HepG2 (cell line): ENCODE measurements at regions not wholly inside any gene's neighbourhood (a gene's known extent, or its start where the extent isn't known, plus 50 kb on each side); places are given as distances from the start of the nearest gene placed in this dataset.

Experiments used
- ASH2L ChIP-seq: fragments of 300-600, 200-600 bp; sonication (generic); IDR thresholded peaks from 2 replicates; pipeline ENCODE4 v1.7.0; 2017; ENCODE audit warnings: low read depth, mild to moderate bottlenecking, moderate library complexity, mixed read lengths, low read length; ENCODE audit not compliant: insufficient read length
- GTF2F1 ChIP-seq: fragments of 150-350 bp; IDR thresholded peaks from 2 replicates; pipeline ENCODE4 v1.6.1; 2014; ENCODE audit warnings: low read length
- JUNB ChIP-seq: sonication (generic); formaldehyde crosslinking; IDR thresholded peaks from 2 replicates; pipeline ENCODE4 v1.8.0; 2022; ENCODE audit warnings: missing genetic modification reagents, mild to moderate bottlenecking, borderline replicate concordance
- NR2C2 ChIP-seq: sonication (generic); formaldehyde crosslinking; IDR thresholded peaks from 2 replicates; pipeline ENCODE4 v1.4.0; 2020; ENCODE audit warnings: missing genetic modification reagents, mild to moderate bottlenecking, moderate library complexity, borderline replicate concordance
- RAD21 ChIP-seq: fragments of 450-650 bp; formaldehyde crosslinking; IDR thresholded peaks from 2 replicates; pipeline ENCODE4 v1.5.0; 2020; ENCODE audit warnings: mild to moderate bottlenecking
- ZNF549 ChIP-seq: sonication (generic); formaldehyde crosslinking; IDR thresholded peaks from 2 replicates; pipeline ENCODE4 v1.5.0; 2020; ENCODE audit warnings: missing genetic modification reagents
- ZNF839 ChIP-seq: sonication (generic); formaldehyde crosslinking; IDR thresholded peaks from 2 replicates; pipeline ENCODE4 v1.4.0; 2020; ENCODE audit warnings: missing genetic modification reagents, mild to moderate bottlenecking, borderline replicate concordance
- TF ChIP-seq, protein P1 (sequence below): sonication (generic); formaldehyde crosslinking; IDR thresholded peaks from 2 replicates; pipeline ENCODE4 v1.5.0; 2020; ENCODE audit warnings: mild to moderate bottlenecking, missing genetic modification reagents, moderate library complexity
- TF ChIP-seq, protein P2 (sequence below): sonication (generic); formaldehyde crosslinking; IDR thresholded peaks from 2 replicates; pipeline ENCODE4 v1.4.0; 2020; ENCODE audit warnings: missing genetic modification reagents
- TF ChIP-seq, protein P3 (sequence below): IDR thresholded peaks from 2 replicates; pipeline ENCODE4 v1.6.1; 2018; ENCODE audit warnings: missing genetic modification reagents, mild to moderate bottlenecking, missing compliant biosample characterization
- TF ChIP-seq, protein P4 (sequence below): sonication (generic); formaldehyde crosslinking; IDR thresholded peaks from 2 replicates; pipeline ENCODE4 v1.8.1; 2023; ENCODE audit warnings: missing genetic modification reagents, inconsistent platforms, borderline replicate concordance

DNA sequence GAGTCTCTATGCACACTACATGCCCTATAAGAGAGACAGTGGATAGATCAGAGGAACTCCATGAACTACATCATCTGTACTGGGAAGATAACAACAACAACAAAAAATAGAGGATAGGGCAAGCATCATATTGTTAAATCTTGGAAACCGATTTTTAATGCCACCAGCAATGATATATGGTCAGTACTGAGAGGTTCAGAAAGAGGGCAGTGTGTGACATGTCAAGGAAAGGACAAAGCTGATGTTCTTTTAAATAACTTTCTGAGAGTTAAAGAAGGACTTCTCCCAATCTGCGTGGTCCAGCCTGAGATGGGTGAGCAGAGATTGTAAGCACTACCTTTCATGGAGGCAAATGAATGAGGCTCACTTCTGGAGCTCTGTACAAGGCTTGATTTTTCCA, 62.0 kb upstream of the PHF24 start:
- TF ChIP-seq, protein P1, sequence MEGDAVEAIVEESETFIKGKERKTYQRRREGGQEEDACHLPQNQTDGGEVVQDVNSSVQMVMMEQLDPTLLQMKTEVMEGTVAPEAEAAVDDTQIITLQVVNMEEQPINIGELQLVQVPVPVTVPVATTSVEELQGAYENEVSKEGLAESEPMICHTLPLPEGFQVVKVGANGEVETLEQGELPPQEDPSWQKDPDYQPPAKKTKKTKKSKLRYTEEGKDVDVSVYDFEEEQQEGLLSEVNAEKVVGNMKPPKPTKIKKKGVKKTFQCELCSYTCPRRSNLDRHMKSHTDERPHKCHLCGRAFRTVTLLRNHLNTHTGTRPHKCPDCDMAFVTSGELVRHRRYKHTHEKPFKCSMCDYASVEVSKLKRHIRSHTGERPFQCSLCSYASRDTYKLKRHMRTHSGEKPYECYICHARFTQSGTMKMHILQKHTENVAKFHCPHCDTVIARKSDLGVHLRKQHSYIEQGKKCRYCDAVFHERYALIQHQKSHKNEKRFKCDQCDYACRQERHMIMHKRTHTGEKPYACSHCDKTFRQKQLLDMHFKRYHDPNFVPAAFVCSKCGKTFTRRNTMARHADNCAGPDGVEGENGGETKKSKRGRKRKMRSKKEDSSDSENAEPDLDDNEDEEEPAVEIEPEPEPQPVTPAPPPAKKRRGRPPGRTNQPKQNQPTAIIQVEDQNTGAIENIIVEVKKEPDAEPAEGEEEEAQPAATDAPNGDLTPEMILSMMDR (CRISPR knock-in tag): no peak
- TF ChIP-seq ZNF839 (CRISPR knock-in tag) (no peak), JUNB (CRISPR knock-in tag) (no peak), ZNF549 (CRISPR knock-in tag) (no peak), NR2C2 (no peak), ASH2L (no peak), RAD21 (CRISPR knock-in tag) (no peak), GTF2F1 (no peak)
- TF ChIP-seq, protein P2, sequence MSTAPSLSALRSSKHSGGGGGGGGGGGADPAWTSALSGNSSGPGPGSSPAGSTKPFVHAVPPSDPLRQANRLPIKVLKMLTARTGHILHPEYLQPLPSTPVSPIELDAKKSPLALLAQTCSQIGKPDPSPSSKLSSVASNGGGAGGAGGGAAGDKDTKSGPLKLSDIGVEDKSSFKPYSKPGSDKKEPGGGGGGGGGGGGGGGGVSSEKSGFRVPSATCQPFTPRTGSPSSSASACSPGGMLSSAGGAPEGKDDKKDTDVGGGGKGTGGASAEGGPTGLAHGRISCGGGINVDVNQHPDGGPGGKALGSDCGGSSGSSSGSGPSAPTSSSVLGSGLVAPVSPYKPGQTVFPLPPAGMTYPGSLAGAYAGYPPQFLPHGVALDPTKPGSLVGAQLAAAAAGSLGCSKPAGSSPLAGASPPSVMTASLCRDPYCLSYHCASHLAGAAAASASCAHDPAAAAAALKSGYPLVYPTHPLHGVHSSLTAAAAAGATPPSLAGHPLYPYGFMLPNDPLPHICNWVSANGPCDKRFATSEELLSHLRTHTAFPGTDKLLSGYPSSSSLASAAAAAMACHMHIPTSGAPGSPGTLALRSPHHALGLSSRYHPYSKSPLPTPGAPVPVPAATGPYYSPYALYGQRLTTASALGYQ (CRISPR knock-in tag): no peak
- TF ChIP-seq, protein P3, sequence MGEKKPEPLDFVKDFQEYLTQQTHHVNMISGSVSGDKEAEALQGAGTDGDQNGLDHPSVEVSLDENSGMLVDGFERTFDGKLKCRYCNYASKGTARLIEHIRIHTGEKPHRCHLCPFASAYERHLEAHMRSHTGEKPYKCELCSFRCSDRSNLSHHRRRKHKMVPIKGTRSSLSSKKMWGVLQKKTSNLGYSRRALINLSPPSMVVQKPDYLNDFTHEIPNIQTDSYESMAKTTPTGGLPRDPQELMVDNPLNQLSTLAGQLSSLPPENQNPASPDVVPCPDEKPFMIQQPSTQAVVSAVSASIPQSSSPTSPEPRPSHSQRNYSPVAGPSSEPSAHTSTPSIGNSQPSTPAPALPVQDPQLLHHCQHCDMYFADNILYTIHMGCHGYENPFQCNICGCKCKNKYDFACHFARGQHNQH (CRISPR knock-in tag): no peak
- TF ChIP-seq, protein P4, sequence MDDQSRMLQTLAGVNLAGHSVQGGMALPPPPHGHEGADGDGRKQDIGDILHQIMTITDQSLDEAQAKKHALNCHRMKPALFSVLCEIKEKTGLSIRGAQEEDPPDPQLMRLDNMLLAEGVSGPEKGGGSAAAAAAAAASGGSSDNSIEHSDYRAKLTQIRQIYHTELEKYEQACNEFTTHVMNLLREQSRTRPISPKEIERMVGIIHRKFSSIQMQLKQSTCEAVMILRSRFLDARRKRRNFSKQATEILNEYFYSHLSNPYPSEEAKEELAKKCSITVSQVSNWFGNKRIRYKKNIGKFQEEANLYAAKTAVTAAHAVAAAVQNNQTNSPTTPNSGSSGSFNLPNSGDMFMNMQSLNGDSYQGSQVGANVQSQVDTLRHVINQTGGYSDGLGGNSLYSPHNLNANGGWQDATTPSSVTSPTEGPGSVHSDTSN (CRISPR knock-in tag): no peak
